ENCODE measurements at regions not wholly inside any gene's neighbourhood (a gene's known extent, or its start where the extent isn't known, plus 50 kb on each side); places are given as distances from the start of the nearest gene placed in this dataset.

- DNase-seq = no peak
Measured at GRCh38 chr11:129291546-129291945, 84.1 kb upstream of the BARX2 start.

- no peak for DNase-seq
Measured at GRCh38 chr11:129290966-129291365, 84.7 kb upstream of the BARX2 start.

DNA sequence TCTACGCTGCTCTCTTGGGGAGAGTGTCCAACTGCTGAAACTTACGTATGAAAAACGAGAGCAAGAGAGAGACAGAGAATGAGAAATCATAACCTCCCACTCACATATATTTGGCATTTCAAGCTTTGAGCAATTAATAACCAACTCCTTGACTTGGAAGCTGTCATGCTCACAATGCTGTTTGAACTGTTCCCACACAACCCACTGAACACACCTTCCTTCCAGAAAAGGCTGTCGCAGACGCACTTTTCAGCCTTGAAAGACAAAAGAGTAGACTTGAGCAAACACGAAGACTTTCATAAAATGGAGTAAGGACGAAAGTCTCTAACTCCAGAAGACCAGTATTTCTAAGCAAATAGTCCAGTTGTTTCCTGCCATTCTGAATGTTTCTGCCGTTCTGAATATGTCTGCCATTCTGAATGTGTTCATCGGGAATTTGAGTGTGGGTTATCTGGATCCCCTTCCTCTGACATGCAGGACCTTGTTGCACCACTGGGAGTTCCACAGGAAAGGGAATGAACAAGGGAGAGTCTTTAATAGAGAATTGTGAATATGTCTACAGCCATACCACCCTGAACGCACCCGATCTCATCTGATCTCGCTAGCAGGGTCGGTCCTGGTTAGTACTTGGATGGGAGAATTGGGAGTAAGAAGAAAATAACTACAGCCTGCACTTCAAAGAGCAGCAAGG lies 86.2 kb upstream of the BARX2 start:
- no peak for DNase-seq

DNA sequence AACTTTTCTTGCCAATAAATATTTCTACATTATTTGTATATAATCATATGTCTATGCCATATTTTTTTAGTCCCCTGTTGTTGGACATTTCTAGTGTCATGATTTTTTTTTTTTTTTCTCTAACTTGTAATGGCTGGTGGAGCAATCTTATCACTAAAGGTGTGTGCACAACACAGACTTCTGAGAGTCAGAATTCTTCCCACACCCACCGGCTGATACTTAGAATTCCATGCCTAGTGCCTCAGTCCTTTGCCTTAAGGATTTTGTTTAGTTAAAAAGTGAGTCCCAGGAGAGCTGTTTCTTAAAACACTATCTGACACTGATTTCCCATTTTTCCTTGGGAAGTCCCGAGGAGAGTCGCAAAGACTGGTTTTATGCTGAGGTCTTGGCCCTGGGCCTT lies 87.7 kb upstream of the BARX2 start:
- no peak for DNase-seq

GRCh38 chr11:129286813-129287212 lies 88.8 kb upstream of the BARX2 start:
- DNase-seq = no peak

DNA sequence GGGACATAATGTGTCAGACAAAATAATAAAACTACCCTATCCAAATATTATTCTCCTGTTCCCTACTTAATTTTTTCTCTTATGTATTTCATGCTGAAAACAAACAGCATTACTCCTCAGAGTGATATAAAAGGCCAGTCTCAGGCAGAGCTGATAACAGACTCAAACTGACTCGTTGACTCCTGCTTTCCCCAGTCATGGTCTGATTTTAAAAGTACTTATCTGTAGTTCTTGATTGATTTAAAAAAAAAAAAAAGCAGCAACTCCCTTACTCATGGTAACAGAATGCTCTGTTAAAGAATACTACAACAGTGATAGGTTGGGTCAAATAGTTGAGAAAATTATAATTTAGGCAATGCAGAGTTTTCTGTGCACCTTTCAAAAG lies 90.3 kb upstream of the BARX2 start:
- DNase-seq = no peak

DNA sequence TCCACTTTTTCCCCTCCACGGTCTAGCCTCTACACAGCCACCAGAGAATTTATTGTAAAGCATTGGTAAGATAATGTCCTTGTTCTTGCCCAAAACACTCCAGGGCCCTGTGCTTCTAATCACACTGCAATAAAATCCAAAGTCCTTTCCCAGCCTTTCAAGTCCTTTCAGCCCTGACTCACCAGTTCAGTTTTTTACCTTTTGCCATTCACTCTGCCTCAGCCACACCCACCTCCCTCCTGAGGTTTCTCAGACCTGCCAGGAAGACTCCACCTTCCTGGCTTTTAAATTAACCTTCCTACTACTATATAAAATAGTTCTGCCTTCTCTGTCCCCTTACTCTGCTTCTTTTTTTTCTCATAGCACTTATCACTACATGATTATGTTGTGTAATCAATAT lies 91.0 kb upstream of the ARHGAP32 start:
- no peak for DNase-seq

- DNase-seq = no peak
Measured at GRCh38 chr11:129282634-129283033, 90.5 kb upstream of the ARHGAP32 start.

- DNase-seq = no peak
Measured at GRCh38 chr11:129281471-129282415, 89.6 kb upstream of the ARHGAP32 start.

GRCh38 chr11:129280027-129280811 lies 88.1 kb upstream of the ARHGAP32 start:
- DNase-seq = no peak

- DNase-seq = peak; percentile 74
Measured at GRCh38 chr11:129279326-129280026, 87.4 kb upstream of the ARHGAP32 start.

DNA sequence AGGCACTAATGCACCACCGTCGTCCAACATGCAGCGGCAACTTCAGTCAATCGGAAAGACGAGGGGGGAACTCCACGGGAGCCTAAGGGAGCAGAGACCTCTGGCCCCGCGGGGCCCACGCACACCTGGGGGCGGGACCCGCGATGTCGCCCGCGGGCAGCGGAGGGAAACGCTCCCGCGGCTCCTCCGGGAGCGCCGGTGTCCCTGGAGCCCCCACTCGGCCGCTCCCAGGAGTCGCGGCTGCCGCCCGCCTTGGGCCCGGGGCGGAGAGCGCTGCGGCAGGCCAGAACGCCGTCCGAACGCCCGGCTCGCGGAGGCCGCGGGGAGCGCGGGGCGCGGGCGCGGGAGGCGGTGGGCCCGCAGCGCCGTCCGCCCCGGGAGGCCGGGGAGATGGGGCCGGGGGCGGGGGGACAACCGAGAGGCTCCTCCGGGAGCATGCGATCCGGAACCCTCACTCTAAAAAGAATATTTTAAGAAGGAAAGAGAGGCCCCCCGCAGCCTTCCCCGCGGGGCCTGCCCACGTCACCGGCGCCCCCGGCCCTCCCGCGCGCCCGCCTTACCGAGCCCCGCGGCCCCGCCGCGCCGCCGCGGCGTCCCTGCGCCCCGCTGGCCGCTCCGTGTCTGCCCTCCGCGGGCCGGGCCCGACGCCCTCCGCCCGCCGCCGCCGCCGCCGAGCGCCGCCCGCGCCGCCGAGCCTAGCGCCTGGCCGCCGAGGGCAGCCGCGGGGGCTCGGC lies 86.6 kb upstream of the ARHGAP32 start:
- DNase-seq = no peak

GRCh38 chr11:129277198-129277843 lies 85.2 kb upstream of the ARHGAP32 start:
- DNase-seq = no peak

DNA sequence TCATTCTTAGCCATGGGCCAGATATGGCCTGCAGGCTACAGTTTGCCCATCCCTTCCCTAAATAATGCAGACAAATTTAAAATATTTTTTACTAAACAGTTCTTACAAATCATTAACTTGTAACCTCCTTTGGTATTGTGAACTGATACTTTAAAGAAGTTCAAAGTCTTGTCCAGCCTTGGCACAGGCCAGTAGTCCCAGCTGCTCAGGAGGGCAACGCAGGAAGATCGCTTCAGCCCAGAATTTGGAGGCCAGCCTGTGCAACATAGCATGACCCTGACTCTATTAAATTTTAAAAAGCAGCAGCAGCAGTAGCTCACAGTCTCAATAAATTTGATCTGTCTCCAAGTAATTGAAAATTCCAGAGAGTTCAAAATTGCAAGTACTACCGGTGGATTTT lies 83.7 kb upstream of the ARHGAP32 start:
- DNase-seq = no peak

DNA sequence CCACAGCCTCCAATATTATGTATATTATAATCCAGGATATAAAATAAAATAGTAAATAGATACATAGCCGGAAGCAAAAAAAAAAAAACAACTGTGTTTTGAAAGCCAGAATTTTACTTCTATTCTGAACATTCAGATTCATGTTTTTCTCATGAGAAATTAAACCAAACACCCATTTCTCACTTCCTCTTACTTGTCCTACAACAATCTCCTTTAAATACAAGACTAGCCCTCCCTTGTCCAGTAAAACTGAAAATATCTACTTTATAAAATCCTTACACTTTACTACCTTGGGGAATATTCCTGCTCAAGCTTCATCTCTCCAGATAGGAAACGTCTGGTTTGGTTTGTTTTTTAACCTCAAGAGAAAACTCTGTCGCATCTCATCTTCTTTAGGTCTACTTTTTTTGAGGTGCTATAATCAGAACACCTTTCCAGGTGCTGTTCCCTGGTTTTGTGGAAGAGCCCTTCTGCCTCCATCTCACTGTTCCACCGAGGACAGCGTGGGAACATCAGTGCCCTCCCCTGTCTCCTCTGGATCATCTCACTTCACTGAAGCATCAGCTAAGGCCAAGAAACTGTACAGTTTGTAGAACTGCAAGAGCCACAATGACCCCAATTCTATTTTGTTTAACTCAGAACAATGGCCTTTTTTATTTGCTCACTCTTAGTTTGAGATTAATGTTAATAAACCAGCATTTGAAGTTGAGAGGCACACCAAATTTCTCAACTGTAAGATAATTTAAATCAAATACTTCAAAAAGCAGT lies 82.0 kb upstream of the ARHGAP32 start:
- no peak for DNase-seq

- DNase-seq = no peak
Measured at GRCh38 chr11:129273322-129273721, 81.2 kb upstream of the ARHGAP32 start.

- DNase-seq = no peak
Measured at GRCh38 chr11:129271030-129271429, 78.9 kb upstream of the ARHGAP32 start.

- DNase-seq = no peak
Measured at GRCh38 chr11:129270446-129270845, 78.3 kb upstream of the ARHGAP32 start.

GRCh38 chr11:129268371-129268770 lies 76.2 kb upstream of the ARHGAP32 start:
- no peak for DNase-seq

- no peak for DNase-seq
Measured at GRCh38 chr11:129267716-129268115, 75.6 kb upstream of the ARHGAP32 start.

GRCh38 chr11:129266536-129266935 lies 74.4 kb upstream of the ARHGAP32 start:
- DNase-seq = no peak
